K562 (cell line): ENCODE measurements at regions not wholly inside any gene's neighbourhood (a gene's known extent, or its start where the extent isn't known, plus 50 kb on each side); places are given as distances from the start of the nearest gene placed in this dataset.
A peak's percentile ranks its signal among the peaks of the same experiment; 100 is the strongest.

Experiments used
- ATF7 ChIP-seq: fragments of 450-650 bp; IDR thresholded peaks from 2 replicates; pipeline ENCODE4 v1.7.1; 2014; ENCODE audit warnings: mild to moderate bottlenecking, moderate library complexity
- CBX8 ChIP-seq: fragments of 200-600 bp; sonication (generic); IDR thresholded peaks from 2 replicates; pipeline ENCODE4 v1.6.1; 2012; ENCODE audit warnings: borderline replicate concordance, mixed run types, low read depth, mild to moderate bottlenecking, moderate library complexity, mixed read lengths, low read length, control low read depth, inconsistent platforms; ENCODE audit not compliant: poor library complexity, severe bottlenecking; ENCODE audit errors: extremely low read depth
- CTCF ChIP-seq, 3 experiments: IDR thresholded peaks in 2 of 3; conservative IDR thresholded peaks in 1 of 3; 2 replicates each; pipeline ENCODE4 v1.5.1; 2011 to 2012; ENCODE audit warnings: low read length in 3 of 3, mild to moderate bottlenecking in 3 of 3, control low read depth in 2 of 3, improper control_type of control experiment in 1 of 3, inconsistent platforms in 1 of 3, low read depth in 1 of 3, mixed read lengths in 1 of 3, moderate library complexity in 1 of 3; ENCODE audit not compliant: insufficient read depth in 2 of 3
- ELF4 ChIP-seq: fragments of 450-650 bp; formaldehyde crosslinking; IDR thresholded peaks from 2 replicates; pipeline ENCODE4 v1.4.0; 2022; ENCODE audit warnings: missing genetic modification characterization
- EWSR1 ChIP-seq: fragments of 450-650 bp; IDR thresholded peaks from 2 replicates; pipeline ENCODE4 v1.6.1; 2018; ENCODE audit warnings: borderline replicate concordance, mild to moderate bottlenecking, low read depth, moderate library complexity; ENCODE audit not compliant: partially characterized antibody
- HIVEP1 ChIP-seq: fragments of 250-450 bp; sonication (Bioruptor Pico); IDR thresholded peaks from 2 replicates; pipeline ENCODE4 v1.4.0; 2020; ENCODE audit warnings: mild to moderate bottlenecking
- MAZ ChIP-seq, 2 experiments: fragments of 450-650 bp in 1 of 2; sonication (generic) in 1 of 2; formaldehyde crosslinking; IDR thresholded peaks in 1 of 2; conservative IDR thresholded peaks in 1 of 2; 2 replicates each; pipeline versions ENCODE4 v1.4.0 to v1.5.0; 2020; ENCODE audit warnings: mild to moderate bottlenecking in 1 of 2, missing genetic modification reagents in 1 of 2
- MECOM ChIP-seq: fragments of 250-450 bp; sonication (Bioruptor Pico); IDR thresholded peaks from 2 replicates; pipeline ENCODE4 v1.8.0; 2022; ENCODE audit warnings: inconsistent platforms
- NR1H2 ChIP-seq: sonication (generic); formaldehyde crosslinking; IDR thresholded peaks from 2 replicates; pipeline ENCODE4 v1.4.0; 2020; ENCODE audit warnings: mild to moderate bottlenecking, missing genetic modification reagents
- PCBP1 ChIP-seq: fragments of 200-400 bp; formaldehyde crosslinking; IDR thresholded peaks from 2 replicates; pipeline ENCODE4 v1.6.1; 2018; ENCODE audit warnings: mild to moderate bottlenecking, low read depth, low read length; ENCODE audit not compliant: poor library complexity, severe bottlenecking
- POLR2A ChIP-seq: fragments of 450-650 bp; conservative IDR thresholded peaks from 2 replicates; pipeline ENCODE4 v1.6.1; 2016
- RBM34 ChIP-seq: fragments of 200-400 bp; formaldehyde crosslinking; IDR thresholded peaks from 2 replicates; pipeline ENCODE4 v1.6.1; 2018; ENCODE audit warnings: low read length, borderline replicate concordance; ENCODE audit not compliant: insufficient read depth
- RCOR1 ChIP-seq, 2 experiments: IDR thresholded peaks; 2 replicates each; pipeline ENCODE4 v1.6.1; 2012; ENCODE audit warnings: low read depth in 2 of 2, low read length in 2 of 2, borderline replicate concordance in 1 of 2, improper control_type of control experiment in 1 of 2
- RHOXF2B ChIP-seq: fragments of 250-450 bp; sonication (Bioruptor Pico); conservative IDR thresholded peaks from 2 replicates; pipeline ENCODE4 v1.5.1; 2021
- SMARCA4 ChIP-seq: fragments of 450-650 bp; IDR thresholded peaks from 2 replicates; pipeline ENCODE4 v1.6.1; 2016
- TAF9B ChIP-seq: fragments of 450-650 bp; IDR thresholded peaks from 2 replicates; pipeline ENCODE4 v1.6.1; 2018; ENCODE audit warnings: mild to moderate bottlenecking; ENCODE audit not compliant: partially characterized antibody
- ZNF239 ChIP-seq: fragments of 250-450 bp; sonication (Bioruptor Pico); IDR thresholded peaks from 2 replicates; pipeline ENCODE4 v1.4.0; 2020; ENCODE audit warnings: mild to moderate bottlenecking
- ZNF41 ChIP-seq: fragments of 250-450 bp; sonication (Bioruptor Pico); conservative IDR thresholded peaks from 2 replicates; pipeline ENCODE4 v1.4.0; 2020; ENCODE audit warnings: mild to moderate bottlenecking
- ZNF445 ChIP-seq: fragments of 250-450 bp; sonication (Bioruptor Pico); IDR thresholded peaks from 2 replicates; pipeline ENCODE4 v1.4.0; 2020; ENCODE audit warnings: low read depth, mild to moderate bottlenecking, moderate library complexity
- ZNF699 ChIP-seq: fragments of 250-450 bp; sonication (Bioruptor Pico); IDR thresholded peaks from 2 replicates; pipeline ENCODE4 v1.8.0; 2021; ENCODE audit warnings: mild to moderate bottlenecking, moderate library complexity; ENCODE audit not compliant: insufficient replicate concordance
- ZNF717 ChIP-seq: fragments of 250-450 bp; sonication (Bioruptor Pico); IDR thresholded peaks from 2 replicates; pipeline ENCODE4 v1.5.0; 2021
- TF ChIP-seq, protein P1 (sequence below): sonication (generic); formaldehyde crosslinking; IDR thresholded peaks from 2 replicates; pipeline ENCODE4 v1.8.1; 2023; ENCODE audit warnings: mild to moderate bottlenecking, missing genetic modification reagents
- TF ChIP-seq, protein P2 (sequence below): fragments of 450-650 bp; IDR thresholded peaks from 2 replicates; pipeline ENCODE4 v1.6.1; 2016; ENCODE audit warnings: low read depth, mild to moderate bottlenecking, moderate library complexity

DNA sequence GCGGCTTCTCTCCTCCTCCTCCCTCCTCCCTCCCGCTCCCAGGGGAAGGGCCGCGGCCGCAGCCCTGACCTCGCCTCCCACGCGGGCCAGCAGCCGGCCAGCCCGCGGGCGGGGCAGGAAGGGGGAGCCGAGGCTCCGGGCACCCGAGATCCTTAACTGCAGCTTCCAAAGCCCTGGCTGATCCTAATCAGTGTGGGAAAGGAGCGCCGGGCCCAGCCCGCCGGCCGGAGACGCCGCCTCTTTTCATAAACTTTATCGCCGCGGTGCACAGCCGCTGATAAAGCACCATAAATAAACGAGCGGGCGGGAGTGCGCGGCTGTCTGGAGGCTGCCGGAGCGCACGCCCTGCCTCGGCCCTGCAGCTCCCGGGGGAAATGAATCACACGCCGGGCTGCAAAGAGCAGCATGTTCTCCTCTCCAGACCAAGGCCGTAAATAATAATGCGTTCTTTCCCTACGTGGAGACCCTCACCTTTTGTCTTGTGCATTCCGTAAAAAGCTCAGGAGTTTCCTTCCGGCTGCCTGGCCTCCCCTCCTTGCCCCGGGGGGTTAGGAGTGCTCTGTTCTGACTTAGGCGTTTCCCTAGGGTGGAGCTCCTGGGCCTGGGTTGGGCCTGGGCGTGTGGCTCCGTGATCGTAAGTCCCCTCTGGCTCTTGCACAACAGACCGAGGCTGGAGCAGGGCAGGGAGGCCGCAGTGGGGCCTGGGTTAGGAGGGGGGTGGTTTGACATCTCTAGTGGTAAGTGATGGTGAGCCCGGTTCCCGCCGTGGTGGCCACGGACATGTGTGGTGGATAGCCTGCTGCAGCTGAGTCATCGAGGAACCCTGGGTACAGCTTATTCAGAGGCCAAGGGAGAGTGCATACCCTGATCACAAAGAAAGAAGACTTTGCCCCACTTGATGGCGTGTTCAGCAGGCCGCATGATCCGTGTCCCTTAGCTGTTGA lies 132.6 kb upstream of the HES1 start (continued):
- TF ChIP-seq, protein P1, sequence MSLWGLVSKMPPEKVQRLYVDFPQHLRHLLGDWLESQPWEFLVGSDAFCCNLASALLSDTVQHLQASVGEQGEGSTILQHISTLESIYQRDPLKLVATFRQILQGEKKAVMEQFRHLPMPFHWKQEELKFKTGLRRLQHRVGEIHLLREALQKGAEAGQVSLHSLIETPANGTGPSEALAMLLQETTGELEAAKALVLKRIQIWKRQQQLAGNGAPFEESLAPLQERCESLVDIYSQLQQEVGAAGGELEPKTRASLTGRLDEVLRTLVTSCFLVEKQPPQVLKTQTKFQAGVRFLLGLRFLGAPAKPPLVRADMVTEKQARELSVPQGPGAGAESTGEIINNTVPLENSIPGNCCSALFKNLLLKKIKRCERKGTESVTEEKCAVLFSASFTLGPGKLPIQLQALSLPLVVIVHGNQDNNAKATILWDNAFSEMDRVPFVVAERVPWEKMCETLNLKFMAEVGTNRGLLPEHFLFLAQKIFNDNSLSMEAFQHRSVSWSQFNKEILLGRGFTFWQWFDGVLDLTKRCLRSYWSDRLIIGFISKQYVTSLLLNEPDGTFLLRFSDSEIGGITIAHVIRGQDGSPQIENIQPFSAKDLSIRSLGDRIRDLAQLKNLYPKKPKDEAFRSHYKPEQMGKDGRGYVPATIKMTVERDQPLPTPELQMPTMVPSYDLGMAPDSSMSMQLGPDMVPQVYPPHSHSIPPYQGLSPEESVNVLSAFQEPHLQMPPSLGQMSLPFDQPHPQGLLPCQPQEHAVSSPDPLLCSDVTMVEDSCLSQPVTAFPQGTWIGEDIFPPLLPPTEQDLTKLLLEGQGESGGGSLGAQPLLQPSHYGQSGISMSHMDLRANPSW (CRISPR knock-in tag) = no peak
- TF ChIP-seq ZNF699 (no peak), RHOXF2B (CRISPR knock-in tag) (no peak), RBM34 (no peak), PCBP1 (peak; percentile 88), CTCF (IDR thresholded peaks at IDR 0.05 in 2 of 3, conservative IDR thresholded peaks at IDR 0.05 in 1 of 3; ENCODE audit: insufficient read depth in 2 of 3, low read depth in 1 of 3, low read length in 3 of 3) (no peak), NR1H2 (CRISPR knock-in tag) (no peak), TAF9B (peak; percentile 66), ZNF445 (CRISPR knock-in tag) (no peak), EWSR1 (no peak), ZNF41 (CRISPR knock-in tag) (0 out of 2 replicates have a peak, but pooled peaks have one; percentile 2), SMARCA4 (peak; percentile 83), MAZ (CRISPR knock-in tag; conservative IDR thresholded peaks at IDR 0.05 in 1 of 2, IDR thresholded peaks at IDR 0.05 in 1 of 2) (peak; percentile 100), ELF4 (peak; percentile 61; the same call in 1 of the 2 replicates), RCOR1 (IDR thresholded peaks at IDR 0.05; ENCODE audit: borderline replicate concordance in 1 of 2, low read depth in 2 of 2, low read length in 2 of 2) (peak; percentile 10 to 93; a peak in 3 of 4 replicates), POLR2A (peak; percentile 40; the same call in 1 of the 2 replicates), HIVEP1 (no peak), ZNF717 (CRISPR knock-in tag) (no peak), CBX8 (no peak), ZNF239 (CRISPR knock-in tag) (0 out of 2 replicates have a peak, but pooled peaks have one; percentile 31), ATF7 (peak; percentile 79), MECOM (CRISPR knock-in tag) (no peak)
- TF ChIP-seq, protein P2, sequence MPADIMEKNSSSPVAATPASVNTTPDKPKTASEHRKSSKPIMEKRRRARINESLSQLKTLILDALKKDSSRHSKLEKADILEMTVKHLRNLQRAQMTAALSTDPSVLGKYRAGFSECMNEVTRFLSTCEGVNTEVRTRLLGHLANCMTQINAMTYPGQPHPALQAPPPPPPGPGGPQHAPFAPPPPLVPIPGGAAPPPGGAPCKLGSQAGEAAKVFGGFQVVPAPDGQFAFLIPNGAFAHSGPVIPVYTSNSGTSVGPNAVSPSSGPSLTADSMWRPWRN = peak; percentile 100
